ENCODE measurements at regions not wholly inside any gene's neighbourhood (a gene's known extent, or its start where the extent isn't known, plus 50 kb on each side); places are given as distances from the start of the nearest gene placed in this dataset.

GRCh38 chr6:49025273-49026240 lies 437.5 kb downstream of the MMUT start:
- Histone ChIP-seq H3K4me1 (no peaks in the 10 kb centered on the region; the same call in 1 of the 2 replicates), H3K27me3 (no peaks in the 10 kb centered on the region), H3K36me3 (no peaks in the 10 kb centered on the region), H3K4me3 (ENCODE audit: low read depth, low read length) (no peak overlapping the region), H3K9me3 (no peaks in the 10 kb centered on the region; the same call in 1 of the 2 replicates)
- no peak for DNase-seq
- TF ChIP-seq CTCF (IDR thresholded peaks at IDR 0.05; ENCODE audit: low read depth, low read length), result no peak

DNA sequence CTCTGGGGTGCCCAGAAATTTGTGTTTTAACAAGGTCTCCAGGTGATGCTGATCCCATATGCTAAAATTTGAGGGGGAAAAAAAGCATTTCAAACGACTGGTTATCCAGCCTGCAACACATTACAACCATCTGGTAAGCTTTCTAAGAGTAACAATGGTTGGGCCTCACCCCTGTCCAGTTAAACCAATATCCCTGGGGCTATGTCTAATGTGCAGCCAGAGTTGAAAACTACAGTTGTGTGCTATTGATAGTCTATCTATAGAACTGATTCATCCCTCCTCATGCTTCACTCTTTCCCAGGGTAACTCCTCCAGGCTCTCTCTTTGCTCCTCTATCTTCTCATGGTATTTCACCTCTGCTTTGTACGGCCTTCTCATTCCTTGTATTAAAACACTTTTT lies 458.3 kb downstream of the MMUT start:
- no peaks in the 10 kb centered on the region for H3K36me3 ChIP-seq
- H3K4me3 ChIP-seq (ENCODE audit: low read depth, low read length), result no peak overlapping the region
- DNase-seq, result no peak
- TF ChIP-seq CTCF (IDR thresholded peaks at IDR 0.05; ENCODE audit: low read depth, low read length), result no peak
- no peaks in the 10 kb centered on the region for H3K9me3 ChIP-seq
- no peaks in the 10 kb centered on the region for H3K27me3 ChIP-seq
- peaks cover 37% of the 10 kb centered on the region for H3K4me1 ChIP-seq

- no peaks in the 10 kb centered on the region for H3K27me3 ChIP-seq
- no peak for TF ChIP-seq CTCF (IDR thresholded peaks at IDR 0.05; ENCODE audit: low read depth, low read length)
- peak; percentile 47 for DNase-seq
- H3K4me1 ChIP-seq, result peaks cover 37% of the 10 kb centered on the region
- H3K9me3 ChIP-seq, result no peaks in the 10 kb centered on the region
- H3K4me3 ChIP-seq (ENCODE audit: low read depth, low read length), result no peak overlapping the region
- H3K36me3 ChIP-seq, result no peaks in the 10 kb centered on the region
Observed at GRCh38 chr6:49003348-49003747, 459.7 kb downstream of the MMUT start.

DNA sequence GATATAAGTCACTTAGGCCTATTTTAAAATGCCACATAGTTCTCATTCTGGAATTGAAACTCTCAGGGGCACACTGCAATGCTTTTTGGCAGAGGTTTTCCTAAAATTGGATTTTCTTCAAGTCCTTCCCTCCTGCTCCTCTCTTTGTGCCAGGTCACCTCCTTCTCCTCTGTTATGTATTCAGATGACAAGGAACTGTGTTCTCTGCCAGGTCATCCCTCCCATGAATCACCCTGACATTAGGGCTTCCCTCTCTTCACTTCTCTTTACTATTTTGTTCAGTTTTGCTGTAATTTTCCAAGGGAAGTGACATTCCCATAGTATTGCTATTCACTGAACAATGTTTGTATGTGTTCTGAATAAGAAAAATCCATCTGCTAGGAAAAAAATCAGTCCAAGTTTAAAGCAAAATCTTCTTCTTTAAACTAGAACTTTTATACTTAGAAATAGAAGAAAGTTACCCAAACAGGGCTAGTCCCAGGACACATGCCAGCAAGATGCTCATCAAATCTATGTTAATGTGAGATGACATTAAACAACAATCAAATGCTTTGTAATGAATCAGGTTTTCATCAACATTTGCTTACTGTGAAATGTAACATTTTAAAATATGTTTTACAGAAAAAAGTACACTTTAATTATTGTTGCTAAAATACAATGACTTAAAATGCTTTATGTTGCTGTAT lies 461.1 kb downstream of the MMUT start:
- Histone ChIP-seq H3K4me1 (peaks cover 37% of the 10 kb centered on the region), H3K9me3 (no peaks in the 10 kb centered on the region), H3K36me3 (no peaks in the 10 kb centered on the region), H3K27me3 (no peaks in the 10 kb centered on the region), H3K4me3 (ENCODE audit: low read depth, low read length) (no peak overlapping the region)
- no peak for DNase-seq
- TF ChIP-seq CTCF (IDR thresholded peaks at IDR 0.05; ENCODE audit: low read depth, low read length), result no peak

DNA sequence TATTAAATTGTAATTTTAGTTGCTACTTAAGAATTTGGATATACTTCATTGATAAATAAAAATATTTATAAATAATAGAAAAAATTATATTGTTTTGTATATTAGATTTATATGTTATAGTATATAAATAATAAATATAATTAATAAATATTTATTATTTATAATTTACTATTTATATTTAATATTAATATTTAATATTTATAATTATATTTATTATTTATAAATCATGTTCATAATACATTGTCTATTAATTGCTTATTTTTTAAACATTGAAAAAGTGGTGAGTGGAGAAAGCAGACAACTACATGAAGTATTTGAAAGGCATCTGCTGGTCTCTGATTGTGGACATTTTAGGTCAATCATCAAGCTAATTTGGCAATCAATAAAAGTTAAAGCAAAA lies 464.5 kb downstream of the MMUT start:
- no peaks in the 10 kb centered on the region for H3K27me3 ChIP-seq
- DNase-seq, result no peak
- H3K36me3 ChIP-seq, result no peaks in the 10 kb centered on the region
- no peak overlapping the region for H3K4me3 ChIP-seq (ENCODE audit: low read depth, low read length)
- no peak for TF ChIP-seq CTCF (IDR thresholded peaks at IDR 0.05; ENCODE audit: low read depth, low read length)
- no peaks in the 10 kb centered on the region for H3K9me3 ChIP-seq
- peaks cover 25% of the 10 kb centered on the region for H3K4me1 ChIP-seq
